A549 (cell line): ENCODE measurements at regions not wholly inside any gene's neighbourhood (a gene's known extent, or its start where the extent isn't known, plus 50 kb on each side); places are given as distances from the start of the nearest gene placed in this dataset.

Experiments used
- ATAC-seq, 2 experiments: fragments of 200-7000 bp in 1 of 2; fragments of >200 bp in 1 of 2; cut with Nextera tagmentation in 1 of 2; cut with Tn5 transposase in 1 of 2; 3 replicates each; pipeline versions ENCODE4 v1.8.0 to v1.9.1; 2018 to 2020; ENCODE audit warnings: mild to moderate bottlenecking in 1 of 2, moderate library complexity in 1 of 2
- CTCF ChIA-PET: fragments of 300-600 bp; sonication (Branson Sonifier 250); formaldehyde crosslinking; extraction: SDS; loops from one replicate; lab custom pipeline; 2021; ENCODE audit warnings: antibody characterized with exemption, inconsistent platforms; lab: Yijun Ruan, JAX
- POLR2A ChIA-PET: fragments of 350-600 bp; formaldehyde crosslinking; extraction: SDS; loops from one replicate; lab custom pipeline; 2021; ENCODE audit warnings: antibody characterized with exemption, inconsistent platforms; lab: Yijun Ruan, JAX
- DNase-seq, 2 experiments: peaks; one replicate each; pipeline versions ENCODE4 v3.0.0 to v3.0.0-alpha.2; 2011 to 2016; ENCODE audit warnings: low read depth in 1 of 2, low spot score in 1 of 2
- FAIRE-seq: peaks from 2 replicates; lab custom pipeline; 2011; peaks lifted over from hg19 to GRCh38; lab: Jason Lieb, UNC
- H3K27ac ChIP-seq, 2 experiments: fragments of >200 bp; sonication (Bioruptor Twin); formaldehyde crosslinking; 3 replicates each; pipeline ENCODE4 v1.5.1; 2016 to 2017
- H3K4me1 ChIP-seq: fragments of >200 bp; sonication (Bioruptor Twin); formaldehyde crosslinking; 3 replicates; pipeline ENCODE4 v1.6.1; 2016
- H3K4me2 ChIP-seq: fragments of >200 bp; sonication (Bioruptor Twin); formaldehyde crosslinking; 3 replicates; pipeline ENCODE4 v1.6.1; 2016
- H3K4me3 ChIP-seq: fragments of >200 bp; sonication (Bioruptor Twin); formaldehyde crosslinking; 3 replicates; pipeline ENCODE4 v1.5.1; 2016
- H3K9me3 ChIP-seq: fragments of >200 bp; sonication (Bioruptor Twin); formaldehyde crosslinking; 3 replicates; pipeline ENCODE4 v1.6.1; 2016
- CBX8 ChIP-seq: fragments of 200-600 bp; sonication (generic); IDR thresholded peaks from 2 replicates; pipeline ENCODE4 v1.6.1; 2016
- CHD2 ChIP-seq: fragments of 150-350 bp; IDR thresholded peaks from 2 replicates; pipeline ENCODE4 v1.6.1; 2014; ENCODE audit warnings: low read length; ENCODE audit not compliant: partially characterized antibody
- FOSB ChIP-seq: fragments of 250-450 bp; sonication (Bioruptor Pico); IDR thresholded peaks from 2 replicates; pipeline ENCODE4 v1.5.0; 2020; ENCODE audit warnings: mild to moderate bottlenecking, moderate library complexity
- FOXS1 ChIP-seq: fragments of 250-450 bp; sonication (Bioruptor Pico); IDR thresholded peaks from 2 replicates; pipeline ENCODE4 v1.5.0; 2020; ENCODE audit warnings: mild to moderate bottlenecking, moderate library complexity
- GATA3 ChIP-seq: IDR thresholded peaks from 2 replicates; pipeline ENCODE4 v1.6.1; 2012; ENCODE audit warnings: borderline replicate concordance
- HDAC2 ChIP-seq: fragments of 200-600 bp; sonication (generic); IDR thresholded peaks from 2 replicates; pipeline ENCODE4 v1.6.1; 2016
- HEYL ChIP-seq: fragments of 250-450 bp; sonication (Bioruptor Pico); IDR thresholded peaks from 2 replicates; pipeline ENCODE4 v1.8.0; 2021; ENCODE audit warnings: mild to moderate bottlenecking, moderate library complexity
- HOXA7 ChIP-seq: fragments of 250-450 bp; sonication (Bioruptor Pico); IDR thresholded peaks from 2 replicates; pipeline ENCODE4 v1.5.0; 2020; ENCODE audit warnings: mild to moderate bottlenecking, moderate library complexity
- KDM5A ChIP-seq: fragments of 200-600 bp; sonication (generic); IDR thresholded peaks from 2 replicates; pipeline ENCODE4 v1.6.1; 2016; ENCODE audit warnings: antibody characterized with exemption, mild to moderate bottlenecking
- NFE2L2 ChIP-seq: fragments of 150-350 bp; conservative IDR thresholded peaks from 2 replicates; pipeline ENCODE4 v1.6.1; 2014; ENCODE audit warnings: low read length
- NPAS2 ChIP-seq: fragments of 250-450 bp; sonication (Bioruptor Pico); IDR thresholded peaks from 2 replicates; pipeline ENCODE4 v1.8.0; 2022; ENCODE audit warnings: mild to moderate bottlenecking, moderate library complexity, borderline replicate concordance
- RCOR1 ChIP-seq: fragments of 150-350 bp; IDR thresholded peaks from 2 replicates; pipeline ENCODE4 v1.6.1; 2014; ENCODE audit warnings: antibody characterized with exemption, low read length, low read depth
- TFCP2L1 ChIP-seq: fragments of 250-450 bp; sonication (Bioruptor Pico); IDR thresholded peaks from 2 replicates; pipeline ENCODE4 v1.5.0; 2021; ENCODE audit warnings: mild to moderate bottlenecking
- ZC3H11A ChIP-seq: fragments of 450-650 bp; IDR thresholded peaks from 2 replicates; pipeline ENCODE4 v1.6.1; 2014; ENCODE audit warnings: antibody characterized with exemption, mild to moderate bottlenecking
- ZSCAN20 ChIP-seq: fragments of 250-450 bp; sonication (Bioruptor Pico); IDR thresholded peaks from 2 replicates; pipeline ENCODE4 v1.8.0; 2022; ENCODE audit warnings: mild to moderate bottlenecking, moderate library complexity
- WGBS: methylation state at CpG from one replicate; pipeline ENCODE4 v1.1.6; 2017; ENCODE audit errors: missing lambda C conversion rate; 5-methylcytosine and 5-hydroxymethylcytosine counted together
- TF ChIP-seq, protein P1 (sequence below): IDR thresholded peaks from 2 replicates; pipeline ENCODE4 v1.6.1; 2012
- TF ChIP-seq, protein P2 (sequence below): fragments of >200 bp; sonication (Bioruptor Twin); formaldehyde crosslinking; IDR thresholded peaks from 3 replicates; pipeline ENCODE4 v1.5.1; 2016
- TF ChIP-seq, protein P3 (sequence below): fragments of 250-450 bp; sonication (Bioruptor Pico); IDR thresholded peaks from 2 replicates; pipeline ENCODE4 v1.5.0; 2021; ENCODE audit warnings: mild to moderate bottlenecking, moderate library complexity, borderline replicate concordance
- TF ChIP-seq, protein P4 (sequence below): fragments of >200 bp; sonication (Bioruptor Twin); formaldehyde crosslinking; IDR thresholded peaks from 2 replicates; pipeline ENCODE4 v1.6.1; 2016
- TF ChIP-seq, protein P5 (sequence below): fragments of 200-600 bp; sonication (generic); IDR thresholded peaks from 2 replicates; pipeline ENCODE4 v1.6.1; 2016; ENCODE audit warnings: antibody characterized with exemption, mild to moderate bottlenecking, moderate library complexity

- POLR2A ChIA-PET, result no interaction called here
- TF ChIP-seq NFE2L2, result no peak
- Histone ChIP-seq H3K4me1 (no peaks in the 10 kb centered on the region), H3K4me3 (no peak overlapping the region), H3K4me2 (no peak overlapping the region), H3K9me3 (no peaks in the 10 kb centered on the region), H3K27ac (no peak overlapping the region)
- FAIRE-seq (no peak), ATAC-seq (no peak), DNase-seq (no peak)
- 3% methylated on average over 2 of the region's 2 CpGs for WGBS
- CTCF ChIA-PET, result interaction anchor here (0.8 kb wide), 1 partner anchor 143 kb away, joined by 3 read pairs; no protein-coding TSS in a partner anchor
Observed at GRCh38 chr2:16210841-16211240, 270.5 kb downstream of the MYCN start.

- Histone ChIP-seq H3K4me3 (no peak overlapping the region), H3K27ac (no peak overlapping the region), H3K9me3 (no peaks in the 10 kb centered on the region), H3K4me2 (no peak overlapping the region), H3K4me1 (no peaks in the 10 kb centered on the region)
- POLR2A ChIA-PET, result no interaction called here
- WGBS, result 0% methylated on average over 1 of the region's 1 CpG
- FAIRE-seq (no peak), DNase-seq (no peak), ATAC-seq (no peak)
- CTCF ChIA-PET, result no interaction called here
- TF ChIP-seq FOSB (CRISPR knock-in tag), result no peak
- TF ChIP-seq GATA3, result no peak
- TF ChIP-seq KDM5A, result no peak
- no peak for TF ChIP-seq HDAC2
- no peak for TF ChIP-seq CHD2
- TF ChIP-seq, protein P1, sequence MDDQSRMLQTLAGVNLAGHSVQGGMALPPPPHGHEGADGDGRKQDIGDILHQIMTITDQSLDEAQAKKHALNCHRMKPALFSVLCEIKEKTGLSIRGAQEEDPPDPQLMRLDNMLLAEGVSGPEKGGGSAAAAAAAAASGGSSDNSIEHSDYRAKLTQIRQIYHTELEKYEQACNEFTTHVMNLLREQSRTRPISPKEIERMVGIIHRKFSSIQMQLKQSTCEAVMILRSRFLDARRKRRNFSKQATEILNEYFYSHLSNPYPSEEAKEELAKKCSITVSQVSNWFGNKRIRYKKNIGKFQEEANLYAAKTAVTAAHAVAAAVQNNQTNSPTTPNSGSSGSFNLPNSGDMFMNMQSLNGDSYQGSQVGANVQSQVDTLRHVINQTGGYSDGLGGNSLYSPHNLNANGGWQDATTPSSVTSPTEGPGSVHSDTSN, result no peak
- TF ChIP-seq RCOR1, result no peak
- TF ChIP-seq ZSCAN20 (CRISPR knock-in tag), result no peak
- TF ChIP-seq NFE2L2, result no peak
- TF ChIP-seq NPAS2, result no peak
- no peak for TF ChIP-seq CBX8
- TF ChIP-seq HEYL (CRISPR knock-in tag), result no peak
Observed at GRCh38 chr2:16209799-16210198, 269.4 kb downstream of the MYCN start.

GRCh38 chr2:16208921-16209320 lies 268.6 kb downstream of the MYCN start:
- CTCF ChIA-PET, result no interaction called here

DNA sequence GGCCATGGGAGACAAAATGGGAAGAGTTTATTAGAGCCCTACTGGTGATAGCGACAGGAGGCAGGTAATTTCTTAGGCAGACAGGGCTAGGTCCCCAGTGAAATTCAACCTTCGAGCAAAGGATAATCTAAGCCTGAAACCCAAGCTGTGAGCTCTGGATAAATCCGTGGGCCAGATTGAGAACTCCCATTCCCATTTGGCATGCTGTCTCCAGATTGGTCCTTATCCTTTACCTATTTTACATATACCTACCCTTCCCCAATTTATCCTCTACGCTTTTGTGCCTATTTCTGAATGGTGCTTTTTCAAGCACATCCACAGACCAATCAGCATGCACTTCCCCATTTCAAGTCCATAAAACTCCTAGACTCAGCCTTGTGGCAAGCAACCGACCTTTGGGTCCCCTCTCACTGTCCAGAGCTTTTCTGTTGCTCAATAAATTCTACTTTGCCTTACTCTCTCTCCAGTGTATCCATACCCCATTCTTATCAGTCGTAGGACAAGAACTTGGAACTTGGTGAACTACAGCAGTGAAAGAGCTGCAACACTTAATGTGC lies 268.0 kb downstream of the MYCN start:
- Histone ChIP-seq H3K9me3 (no peaks in the 10 kb centered on the region), H3K4me2 (no peak overlapping the region), H3K27ac (no peak overlapping the region), H3K4me1 (no peaks in the 10 kb centered on the region), H3K4me3 (no peak overlapping the region)
- FAIRE-seq, result no peak
- DNase-seq, result no peak
- under 1% methylated on average over 5 of the region's 6 CpGs for WGBS
- CTCF ChIA-PET, result no interaction called here
- POLR2A ChIA-PET, result no interaction called here
- ATAC-seq, result no peak
- no peak for TF ChIP-seq HOXA7 (CRISPR knock-in tag)
- TF ChIP-seq TFCP2L1, result no peak
- TF ChIP-seq FOXS1 (CRISPR knock-in tag), result no peak
- TF ChIP-seq, protein P2, sequence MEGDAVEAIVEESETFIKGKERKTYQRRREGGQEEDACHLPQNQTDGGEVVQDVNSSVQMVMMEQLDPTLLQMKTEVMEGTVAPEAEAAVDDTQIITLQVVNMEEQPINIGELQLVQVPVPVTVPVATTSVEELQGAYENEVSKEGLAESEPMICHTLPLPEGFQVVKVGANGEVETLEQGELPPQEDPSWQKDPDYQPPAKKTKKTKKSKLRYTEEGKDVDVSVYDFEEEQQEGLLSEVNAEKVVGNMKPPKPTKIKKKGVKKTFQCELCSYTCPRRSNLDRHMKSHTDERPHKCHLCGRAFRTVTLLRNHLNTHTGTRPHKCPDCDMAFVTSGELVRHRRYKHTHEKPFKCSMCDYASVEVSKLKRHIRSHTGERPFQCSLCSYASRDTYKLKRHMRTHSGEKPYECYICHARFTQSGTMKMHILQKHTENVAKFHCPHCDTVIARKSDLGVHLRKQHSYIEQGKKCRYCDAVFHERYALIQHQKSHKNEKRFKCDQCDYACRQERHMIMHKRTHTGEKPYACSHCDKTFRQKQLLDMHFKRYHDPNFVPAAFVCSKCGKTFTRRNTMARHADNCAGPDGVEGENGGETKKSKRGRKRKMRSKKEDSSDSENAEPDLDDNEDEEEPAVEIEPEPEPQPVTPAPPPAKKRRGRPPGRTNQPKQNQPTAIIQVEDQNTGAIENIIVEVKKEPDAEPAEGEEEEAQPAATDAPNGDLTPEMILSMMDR, result no peak
- no peak for TF ChIP-seq HDAC2
- TF ChIP-seq, protein P3, sequence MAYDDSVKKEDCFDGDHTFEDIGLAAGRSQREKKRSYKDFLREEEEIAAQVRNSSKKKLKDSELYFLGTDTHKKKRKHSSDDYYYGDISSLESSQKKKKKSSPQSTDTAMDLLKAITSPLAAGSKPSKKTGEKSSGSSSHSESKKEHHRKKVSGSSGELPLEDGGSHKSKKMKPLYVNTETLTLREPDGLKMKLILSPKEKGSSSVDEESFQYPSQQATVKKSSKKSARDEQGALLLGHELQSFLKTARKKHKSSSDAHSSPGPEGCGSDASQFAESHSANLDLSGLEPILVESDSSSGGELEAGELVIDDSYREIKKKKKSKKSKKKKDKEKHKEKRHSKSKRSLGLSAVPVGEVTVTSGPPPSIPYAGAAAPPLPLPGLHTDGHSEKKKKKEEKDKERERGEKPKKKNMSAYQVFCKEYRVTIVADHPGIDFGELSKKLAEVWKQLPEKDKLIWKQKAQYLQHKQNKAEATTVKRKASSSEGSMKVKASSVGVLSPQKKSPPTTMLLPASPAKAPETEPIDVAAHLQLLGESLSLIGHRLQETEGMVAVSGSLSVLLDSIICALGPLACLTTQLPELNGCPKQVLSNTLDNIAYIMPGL (CRISPR knock-in tag), result no peak
- TF ChIP-seq, protein P1, result no peak
- no peak for TF ChIP-seq ZC3H11A
- TF ChIP-seq, protein P4, sequence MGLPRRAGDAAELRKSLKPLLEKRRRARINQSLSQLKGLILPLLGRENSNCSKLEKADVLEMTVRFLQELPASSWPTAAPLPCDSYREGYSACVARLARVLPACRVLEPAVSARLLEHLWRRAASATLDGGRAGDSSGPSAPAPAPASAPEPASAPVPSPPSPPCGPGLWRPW, result no peak

More at GRCh38 chr2:16208921-16209320, 268.6 kb downstream of the MYCN start:
- POLR2A ChIA-PET, result no interaction called here
- TF ChIP-seq, protein P5, sequence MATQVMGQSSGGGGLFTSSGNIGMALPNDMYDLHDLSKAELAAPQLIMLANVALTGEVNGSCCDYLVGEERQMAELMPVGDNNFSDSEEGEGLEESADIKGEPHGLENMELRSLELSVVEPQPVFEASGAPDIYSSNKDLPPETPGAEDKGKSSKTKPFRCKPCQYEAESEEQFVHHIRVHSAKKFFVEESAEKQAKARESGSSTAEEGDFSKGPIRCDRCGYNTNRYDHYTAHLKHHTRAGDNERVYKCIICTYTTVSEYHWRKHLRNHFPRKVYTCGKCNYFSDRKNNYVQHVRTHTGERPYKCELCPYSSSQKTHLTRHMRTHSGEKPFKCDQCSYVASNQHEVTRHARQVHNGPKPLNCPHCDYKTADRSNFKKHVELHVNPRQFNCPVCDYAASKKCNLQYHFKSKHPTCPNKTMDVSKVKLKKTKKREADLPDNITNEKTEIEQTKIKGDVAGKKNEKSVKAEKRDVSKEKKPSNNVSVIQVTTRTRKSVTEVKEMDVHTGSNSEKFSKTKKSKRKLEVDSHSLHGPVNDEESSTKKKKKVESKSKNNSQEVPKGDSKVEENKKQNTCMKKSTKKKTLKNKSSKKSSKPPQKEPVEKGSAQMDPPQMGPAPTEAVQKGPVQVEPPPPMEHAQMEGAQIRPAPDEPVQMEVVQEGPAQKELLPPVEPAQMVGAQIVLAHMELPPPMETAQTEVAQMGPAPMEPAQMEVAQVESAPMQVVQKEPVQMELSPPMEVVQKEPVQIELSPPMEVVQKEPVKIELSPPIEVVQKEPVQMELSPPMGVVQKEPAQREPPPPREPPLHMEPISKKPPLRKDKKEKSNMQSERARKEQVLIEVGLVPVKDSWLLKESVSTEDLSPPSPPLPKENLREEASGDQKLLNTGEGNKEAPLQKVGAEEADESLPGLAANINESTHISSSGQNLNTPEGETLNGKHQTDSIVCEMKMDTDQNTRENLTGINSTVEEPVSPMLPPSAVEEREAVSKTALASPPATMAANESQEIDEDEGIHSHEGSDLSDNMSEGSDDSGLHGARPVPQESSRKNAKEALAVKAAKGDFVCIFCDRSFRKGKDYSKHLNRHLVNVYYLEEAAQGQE, result no peak
- Histone ChIP-seq H3K9me3 (no peaks in the 10 kb centered on the region), H3K4me1 (no peaks in the 10 kb centered on the region), H3K4me2 (no peak overlapping the region), H3K4me3 (no peak overlapping the region), H3K27ac (no peak overlapping the region)
- WGBS, result 0% methylated on average over 1 of the region's 1 CpG
- ATAC-seq, result no peak
- no peak for FAIRE-seq
- DNase-seq, result no peak
